ENCODE measurements at regions not wholly inside any gene's neighbourhood (a gene's known extent, or its start where the extent isn't known, plus 50 kb on each side); places are given as distances from the start of the nearest gene placed in this dataset.

DNA sequence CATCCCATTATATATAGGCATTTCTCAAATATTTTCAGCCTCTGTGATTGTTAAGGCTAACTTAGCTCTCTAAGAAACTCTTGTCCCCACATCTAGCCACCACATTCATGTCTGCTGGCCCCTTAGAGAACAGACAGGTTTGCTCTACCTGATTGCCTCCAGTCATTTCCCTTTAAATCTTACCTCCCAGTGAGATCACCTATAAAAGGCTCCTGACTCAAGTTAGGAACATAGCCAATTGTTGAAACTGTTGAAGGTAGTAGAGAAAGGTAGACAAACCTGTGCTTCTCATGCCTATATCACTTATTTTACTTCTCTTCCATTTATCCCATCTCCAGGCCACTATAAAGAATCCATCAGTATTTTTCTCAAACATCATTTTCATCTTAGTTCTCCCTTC, 771.4 kb downstream of the DIAPH3 start (continued):
- TF ChIP-seq, protein P1, sequence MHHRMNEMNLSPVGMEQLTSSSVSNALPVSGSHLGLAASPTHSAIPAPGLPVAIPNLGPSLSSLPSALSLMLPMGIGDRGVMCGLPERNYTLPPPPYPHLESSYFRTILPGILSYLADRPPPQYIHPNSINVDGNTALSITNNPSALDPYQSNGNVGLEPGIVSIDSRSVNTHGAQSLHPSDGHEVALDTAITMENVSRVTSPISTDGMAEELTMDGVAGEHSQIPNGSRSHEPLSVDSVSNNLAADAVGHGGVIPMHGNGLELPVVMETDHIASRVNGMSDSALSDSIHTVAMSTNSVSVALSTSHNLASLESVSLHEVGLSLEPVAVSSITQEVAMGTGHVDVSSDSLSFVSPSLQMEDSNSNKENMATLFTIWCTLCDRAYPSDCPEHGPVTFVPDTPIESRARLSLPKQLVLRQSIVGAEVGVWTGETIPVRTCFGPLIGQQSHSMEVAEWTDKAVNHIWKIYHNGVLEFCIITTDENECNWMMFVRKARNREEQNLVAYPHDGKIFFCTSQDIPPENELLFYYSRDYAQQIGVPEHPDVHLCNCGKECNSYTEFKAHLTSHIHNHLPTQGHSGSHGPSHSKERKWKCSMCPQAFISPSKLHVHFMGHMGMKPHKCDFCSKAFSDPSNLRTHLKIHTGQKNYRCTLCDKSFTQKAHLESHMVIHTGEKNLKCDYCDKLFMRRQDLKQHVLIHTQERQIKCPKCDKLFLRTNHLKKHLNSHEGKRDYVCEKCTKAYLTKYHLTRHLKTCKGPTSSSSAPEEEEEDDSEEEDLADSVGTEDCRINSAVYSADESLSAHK (tag by site-specific recombination; IDR thresholded peaks at IDR 0.05) = no peak
- TF ChIP-seq, protein P2, sequence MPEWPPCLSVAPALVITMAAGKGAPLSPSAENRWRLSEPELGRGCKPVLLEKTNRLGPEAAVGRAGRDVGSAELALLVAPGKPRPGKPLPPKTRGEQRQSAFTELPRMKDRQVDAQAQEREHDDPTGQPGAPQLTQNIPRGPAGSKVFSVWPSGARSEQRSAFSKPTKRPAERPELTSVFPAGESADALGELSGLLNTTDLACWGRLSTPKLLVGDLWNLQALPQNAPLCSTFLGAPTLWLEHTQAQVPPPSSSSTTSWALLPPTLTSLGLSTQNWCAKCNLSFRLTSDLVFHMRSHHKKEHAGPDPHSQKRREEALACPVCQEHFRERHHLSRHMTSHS (tag by site-specific recombination; IDR thresholded peaks at IDR 0.05) = no peak
- TF ChIP-seq ZNF843 (tag by site-specific recombination; IDR thresholded peaks at IDR 0.05) (no peak), ZNF24 (tag by site-specific recombination; IDR thresholded peaks at IDR 0.05) (no peak), ZNF248 (tag by site-specific recombination; IDR thresholded peaks at IDR 0.05) (no peak)

DNA sequence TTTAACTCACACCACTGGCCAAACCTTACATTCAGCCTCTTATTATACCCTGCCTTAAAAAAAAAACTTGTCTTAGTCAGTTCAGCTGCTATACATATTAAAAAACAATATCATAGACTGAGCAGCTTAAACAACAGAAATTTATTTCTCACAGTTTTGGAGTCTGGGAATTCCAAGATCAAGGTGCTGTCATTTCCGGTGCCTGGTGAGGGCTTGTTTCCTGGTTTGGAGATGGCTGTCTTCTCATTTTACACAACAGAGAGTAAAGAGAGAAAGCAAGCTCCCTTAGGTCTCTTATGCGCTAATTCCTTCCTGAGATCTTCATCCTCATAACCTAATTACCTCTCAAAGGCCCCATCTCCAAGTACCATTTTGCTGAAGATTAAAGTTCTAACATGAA, 769.2 kb downstream of the DIAPH3 start:
- Histone ChIP-seq H3K4me1 (ENCODE audit: control insufficient read depth, insufficient read depth, low read length) (no peaks in the 10 kb centered on the region), H3K9me3 (ENCODE audit: control insufficient read depth, insufficient read depth, low read depth, low read length) (no peaks in the 10 kb centered on the region), H3K27ac (ENCODE audit: extremely low read depth, low read depth, low read length) (no peak overlapping the region), H3K36me3 (ENCODE audit: control insufficient read depth in 2 of 2, insufficient read depth in 1 of 2, low read length in 2 of 2) (no peaks in the 10 kb centered on the region), H3K4me3 (ENCODE audit: low read depth, low read length) (no peak overlapping the region)
- CTCF ChIA-PET = interaction anchor here (0.7 kb wide), 1 partner anchor 155 kb away, joined by 4 read pairs; no protein-coding TSS in a partner anchor
- no peak for TF ChIP-seq ZNF548 (tag by site-specific recombination; IDR thresholded peaks at IDR 0.05)
- no peak for TF ChIP-seq ZNF394 (tag by site-specific recombination; IDR thresholded peaks at IDR 0.05; ENCODE audit: borderline replicate concordance)
- TF ChIP-seq ZBTB8A (tag by site-specific recombination; IDR thresholded peaks at IDR 0.05) = no peak
- no peak for TF ChIP-seq ZNF423 (tag by site-specific recombination; IDR thresholded peaks at IDR 0.05)
- no peak for TF ChIP-seq ZNF292 (tag by site-specific recombination; IDR thresholded peaks at IDR 0.05; ENCODE audit: borderline replicate concordance, low read depth)
- TF ChIP-seq ZNF23 (tag by site-specific recombination; IDR thresholded peaks at IDR 0.05; ENCODE audit: borderline replicate concordance) = no peak
- TF ChIP-seq, protein P3, sequence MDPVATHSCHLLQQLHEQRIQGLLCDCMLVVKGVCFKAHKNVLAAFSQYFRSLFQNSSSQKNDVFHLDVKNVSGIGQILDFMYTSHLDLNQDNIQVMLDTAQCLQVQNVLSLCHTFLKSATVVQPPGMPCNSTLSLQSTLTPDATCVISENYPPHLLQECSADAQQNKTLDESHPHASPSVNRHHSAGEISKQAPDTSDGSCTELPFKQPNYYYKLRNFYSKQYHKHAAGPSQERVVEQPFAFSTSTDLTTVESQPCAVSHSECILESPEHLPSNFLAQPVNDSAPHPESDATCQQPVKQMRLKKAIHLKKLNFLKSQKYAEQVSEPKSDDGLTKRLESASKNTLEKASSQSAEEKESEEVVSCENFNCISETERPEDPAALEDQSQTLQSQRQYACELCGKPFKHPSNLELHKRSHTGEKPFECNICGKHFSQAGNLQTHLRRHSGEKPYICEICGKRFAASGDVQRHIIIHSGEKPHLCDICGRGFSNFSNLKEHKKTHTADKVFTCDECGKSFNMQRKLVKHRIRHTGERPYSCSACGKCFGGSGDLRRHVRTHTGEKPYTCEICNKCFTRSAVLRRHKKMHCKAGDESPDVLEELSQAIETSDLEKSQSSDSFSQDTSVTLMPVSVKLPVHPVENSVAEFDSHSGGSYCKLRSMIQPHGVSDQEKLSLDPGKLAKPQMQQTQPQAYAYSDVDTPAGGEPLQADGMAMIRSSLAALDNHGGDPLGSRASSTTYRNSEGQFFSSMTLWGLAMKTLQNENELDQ (tag by site-specific recombination; IDR thresholded peaks at IDR 0.05; ENCODE audit: low read depth) = no peak
- no peak for TF ChIP-seq ZNF311 (tag by site-specific recombination; IDR thresholded peaks at IDR 0.05; ENCODE audit: borderline replicate concordance)
- TF ChIP-seq, protein P4, sequence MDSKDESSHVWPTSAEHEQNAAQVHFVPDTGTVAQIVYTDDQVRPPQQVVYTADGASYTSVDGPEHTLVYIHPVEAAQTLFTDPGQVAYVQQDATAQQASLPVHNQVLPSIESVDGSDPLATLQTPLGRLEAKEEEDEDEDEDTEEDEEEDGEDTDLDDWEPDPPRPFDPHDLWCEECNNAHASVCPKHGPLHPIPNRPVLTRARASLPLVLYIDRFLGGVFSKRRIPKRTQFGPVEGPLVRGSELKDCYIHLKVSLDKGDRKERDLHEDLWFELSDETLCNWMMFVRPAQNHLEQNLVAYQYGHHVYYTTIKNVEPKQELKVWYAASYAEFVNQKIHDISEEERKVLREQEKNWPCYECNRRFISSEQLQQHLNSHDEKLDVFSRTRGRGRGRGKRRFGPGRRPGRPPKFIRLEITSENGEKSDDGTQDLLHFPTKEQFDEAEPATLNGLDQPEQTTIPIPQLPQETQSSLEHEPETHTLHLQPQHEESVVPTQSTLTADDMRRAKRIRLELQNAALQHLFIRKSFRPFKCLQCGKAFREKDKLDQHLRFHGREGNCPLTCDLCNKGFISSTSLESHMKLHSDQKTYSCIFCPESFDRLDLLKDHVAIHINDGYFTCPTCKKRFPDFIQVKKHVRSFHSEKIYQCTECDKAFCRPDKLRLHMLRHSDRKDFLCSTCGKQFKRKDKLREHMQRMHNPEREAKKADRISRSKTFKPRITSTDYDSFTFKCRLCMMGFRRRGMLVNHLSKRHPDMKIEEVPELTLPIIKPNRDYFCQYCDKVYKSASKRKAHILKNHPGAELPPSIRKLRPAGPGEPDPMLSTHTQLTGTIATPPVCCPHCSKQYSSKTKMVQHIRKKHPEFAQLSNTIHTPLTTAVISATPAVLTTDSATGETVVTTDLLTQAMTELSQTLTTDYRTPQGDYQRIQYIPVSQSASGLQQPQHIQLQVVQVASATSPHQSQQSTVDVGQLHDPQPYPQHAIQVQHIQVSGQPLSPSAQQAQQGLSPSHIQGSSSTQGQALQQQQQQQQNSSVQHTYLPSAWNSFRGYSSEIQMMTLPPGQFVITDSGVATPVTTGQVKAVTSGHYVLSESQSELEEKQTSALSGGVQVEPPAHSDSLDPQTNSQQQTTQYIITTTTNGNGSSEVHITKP (tag by site-specific recombination; IDR thresholded peaks at IDR 0.05) = no peak
- TF ChIP-seq ZNF140 (tag by site-specific recombination; IDR thresholded peaks at IDR 0.05) = no peak
- no peak for TF ChIP-seq SALL2 (tag by site-specific recombination; IDR thresholded peaks at IDR 0.05; ENCODE audit: borderline replicate concordance)
- TF ChIP-seq ZNF600 (tag by site-specific recombination; IDR thresholded peaks at IDR 0.05) = no peak
- no peak for TF ChIP-seq ZNF777 (tag by site-specific recombination; IDR thresholded peaks at IDR 0.05; ENCODE audit: borderline replicate concordance)
- TF ChIP-seq IKZF3 (tag by site-specific recombination; IDR thresholded peaks at IDR 0.05) = no peak
- TF ChIP-seq, protein P1 (tag by site-specific recombination; IDR thresholded peaks at IDR 0.05) = no peak
- POLR2A ChIA-PET = no interaction called here

Data from HEK293 (cell line).